K562 (cell line): ENCODE measurements at regions not wholly inside any gene's neighbourhood (a gene's known extent, or its start where the extent isn't known, plus 50 kb on each side); places are given as distances from the start of the nearest gene placed in this dataset.
A peak's percentile ranks its signal among the peaks of the same experiment; 100 is the strongest.

Source experiments
- ATAC-seq: fragments of 200-7000 bp; cut with Tn5 transposase; 3 replicates; pipeline ENCODE4 v1.9.1; 2020; ENCODE audit warnings: moderate library complexity
- BruUV-seq: library from RNA; stranded (reverse); fragments of 400-500 nt; replicated peaks from 2 replicates; lab custom pipeline; 2021; lab: Mats Ljungman, UMichigan
- CTCF ChIA-PET: fragments of 300-600 bp; formaldehyde crosslinking; extraction: SDS; loops from one replicate; lab custom pipeline; 2021; ENCODE audit warnings: low intra/inter-chr PET ratio; lab: Yijun Ruan, JAX
- POLR2A ChIA-PET: fragments of 300-600, 350-650 bp; sonication (Branson Sonifier 250); formaldehyde crosslinking; extraction: SDS; loops from one replicate; lab custom pipeline; 2021; ENCODE audit warnings: antibody characterized with exemption, inconsistent platforms; lab: Yijun Ruan, JAX
- DNase-seq, 4 experiments: peaks; one replicate each; pipeline versions ENCODE4 v3.0.0 to v3.0.0-alpha.2; 2011 to 2018; ENCODE audit warnings: low spot score in 3 of 4, mixed read lengths in 3 of 4; ENCODE audit errors: extremely low read depth in 1 of 4
- FAIRE-seq: peaks from 2 replicates; lab custom pipeline; 2011; peaks lifted over from hg19 to GRCh38; lab: Jason Lieb, UNC
- H2AFZ ChIP-seq: 2 replicates; pipeline ENCODE4 v1.6.0; 2011; ENCODE audit warnings: low read depth, low read length, control low read depth, inconsistent platforms
- H3K27ac ChIP-seq: fragments of 200-600 bp; 3 replicates; pipeline ENCODE4 v1.8.0; 2011; ENCODE audit warnings: low read depth, mild to moderate bottlenecking, control low read depth, inconsistent platforms, low read length, moderate library complexity, mixed read lengths; ENCODE audit errors: extremely low read depth
- H3K27me3 ChIP-seq, 2 experiments: fragments of 300-600 bp in 1 of 2; 2 replicates in 1 of 2; 3 replicates in 1 of 2; pipeline versions ENCODE4 v1.6.0 to v1.8.0; 2011; ENCODE audit warnings: inconsistent platforms in 2 of 2, low read length in 2 of 2, mild to moderate bottlenecking in 1 of 2, mixed read lengths in 1 of 2, moderate library complexity in 1 of 2; ENCODE audit not compliant: control insufficient read depth in 2 of 2, insufficient read depth in 2 of 2
- H3K36me3 ChIP-seq: fragments of 300-600 bp; 3 replicates; pipeline ENCODE4 v1.8.0; 2011; ENCODE audit warnings: mild to moderate bottlenecking, low read length, inconsistent platforms; ENCODE audit not compliant: control insufficient read depth, insufficient read depth
- H3K4me1 ChIP-seq, 2 experiments: fragments of 200-600 bp in 1 of 2; replicated peaks in 1 of 2; 2 replicates in 1 of 2; 3 replicates in 1 of 2; pipeline versions ENCODE4 v1.5.1 to v1.8.0; 2011; ENCODE audit warnings: inconsistent platforms in 2 of 2, low read length in 2 of 2, mild to moderate bottlenecking in 1 of 2, mixed read lengths in 1 of 2, moderate library complexity in 1 of 2; ENCODE audit not compliant: control insufficient read depth in 2 of 2, insufficient read depth in 2 of 2
- H3K4me2 ChIP-seq: 2 replicates; pipeline ENCODE4 v1.6.1; 2011; ENCODE audit warnings: low read length, control low read depth, inconsistent platforms, mixed read lengths; ENCODE audit not compliant: insufficient read depth
- H3K4me3 ChIP-seq: fragments of 200-600 bp; sonication (generic), shearing (Covaris generic); 2 replicates; pipeline ENCODE4 v1.5.1; 2016; ENCODE audit warnings: control low read depth, inconsistent platforms
- H3K79me2 ChIP-seq: fragments of 200-600 bp; 3 replicates; pipeline ENCODE4 v1.8.0; 2011; ENCODE audit warnings: low read length, inconsistent platforms; ENCODE audit not compliant: control insufficient read depth, insufficient read depth
- H3K9ac ChIP-seq, 2 experiments: 2 replicates each; pipeline versions ENCODE4 v1.6.0 to v1.6.1; 2011; ENCODE audit warnings: low read depth in 2 of 2, low read length in 2 of 2, control low read depth in 1 of 2, inconsistent platforms in 1 of 2, mild to moderate bottlenecking in 1 of 2, mixed read lengths in 1 of 2; ENCODE audit not compliant: insufficient read depth in 1 of 2
- H3K9me1 ChIP-seq: one replicate; pipeline ENCODE4 v1.6.0; 2011; ENCODE audit warnings: inconsistent platforms, mild to moderate bottlenecking, low read length, moderate library complexity; ENCODE audit not compliant: control insufficient read depth, insufficient read depth
- H3K9me3 ChIP-seq: replicated peaks from 2 replicates; pipeline ENCODE4 v1.5.1; 2011; ENCODE audit warnings: low read depth, low read length, inconsistent platforms; ENCODE audit not compliant: control insufficient read depth, insufficient read depth
- H4K20me1 ChIP-seq: replicated peaks from 2 replicates; pipeline ENCODE4 v1.6.1; 2011; ENCODE audit warnings: low read length, inconsistent platforms, mixed read lengths; ENCODE audit not compliant: control insufficient read depth, insufficient read depth
- BHLHE40 ChIP-seq: IDR thresholded peaks from 2 replicates; pipeline ENCODE4 v1.6.1; 2011; ENCODE audit warnings: low read length, improper control_type of control experiment
- ETV5 ChIP-seq: sonication (generic); formaldehyde crosslinking; IDR thresholded peaks from 2 replicates; pipeline ENCODE4 v1.4.0; 2020; ENCODE audit warnings: low read depth, mild to moderate bottlenecking, missing genetic modification reagents
- NCOA2 ChIP-seq, 2 experiments: fragments of 450-650 bp; IDR thresholded peaks; 2 replicates each; pipeline ENCODE4 v1.6.1; 2018; ENCODE audit warnings: mild to moderate bottlenecking in 2 of 2, moderate library complexity in 1 of 2; ENCODE audit not compliant: partially characterized antibody in 2 of 2
- RBM22 ChIP-seq: fragments of 200-400 bp; formaldehyde crosslinking; IDR thresholded peaks from 2 replicates; pipeline ENCODE4 v1.6.1; 2018; ENCODE audit warnings: low read length, low read depth; ENCODE audit not compliant: poor library complexity, severe bottlenecking
- TCF15 ChIP-seq: fragments of 250-450 bp; sonication (Bioruptor Pico); IDR thresholded peaks from 2 replicates; pipeline ENCODE4 v1.8.0; 2022; ENCODE audit warnings: moderate library complexity, mild to moderate bottlenecking, inconsistent platforms
- ZBTB12 ChIP-seq: fragments of 250-450 bp; sonication (Bioruptor Pico); IDR thresholded peaks from 2 replicates; pipeline ENCODE4 v1.4.0; 2020
- ZNF512 ChIP-seq: IDR thresholded peaks from 2 replicates; pipeline ENCODE4 v1.6.1; 2016; ENCODE audit warnings: missing genetic modification characterization, missing compliant biosample characterization
- in situ Hi-C: fragments of 300-500 bp; cut with MboI; formaldehyde crosslinking; loops from 4 replicates; pipeline ENCODE4 v1.15.0; 2018; ENCODE audit warnings: inconsistent platforms, mixed read lengths
- intact Hi-C: fragments of 100-400 bp; cut with micrococcal nuclease; formaldehyde crosslinking; loops from 2 replicates; pipeline ENCODE4 v1.14.2; 2022

GRCh38 chr1:157371826-157372225 is 180.5 kb downstream of the FCRL5 start (continued):
- TF ChIP-seq ZBTB12 (CRISPR knock-in tag) (no peak), RBM22 (no peak), NCOA2 (IDR thresholded peaks at IDR 0.05; ENCODE audit: partially characterized antibody in 2 of 2) (no peak), BHLHE40 (no peak), TCF15 (CRISPR knock-in tag) (no peak)

GRCh38 chr1:157371221-157371620 is 181.1 kb downstream of the FCRL5 start:
- TF ChIP-seq ETV5 (CRISPR knock-in tag) (no peak), ZNF512 (tag) (peak; percentile 68)
- TF ChIP-seq, all 486 proteins: peak for 1
- Histone ChIP-seq H3K9me1 (no peaks in the 10 kb centered on the region), H3K4me1 (peaks cover 13 to 45% of the 10 kb centered on the region in 2 experiments; a peak in 4 of 5 replicates), H3K9me3 (no peaks in the 10 kb centered on the region), H3K9ac (no peak overlapping the region), H2AFZ (no peak overlapping the region), H3K4me3 (no peak overlapping the region), H3K36me3 (no peaks in the 10 kb centered on the region), H3K4me2 (no peak overlapping the region), H4K20me1 (no peaks in the 10 kb centered on the region), H3K27ac (no peak overlapping the region), H3K27me3 (no peaks in the 10 kb centered on the region), H3K79me2 (no peaks in the 10 kb centered on the region)
- no peak for DNase-seq
- CTCF ChIA-PET = interaction anchor here (1.0 kb wide), 1 partner anchor 59 kb away, joined by 4 read pairs; no protein-coding TSS in a partner anchor
- intact Hi-C loops (no loop called here), in situ Hi-C loops (no loop called here)
- no TSS peak for BruUV-seq
- POLR2A ChIA-PET = interaction anchor here (0.6 kb wide), 1 partner anchor 167 kb away, joined by 3 read pairs; no protein-coding TSS in a partner anchor
- no peak for FAIRE-seq
- no peak for ATAC-seq
